Liver (tissue), 8 donors: ENCODE measurements at regions not wholly inside any gene's neighbourhood (a gene's known extent, or its start where the extent isn't known, plus 50 kb on each side); places are given as distances from the start of the nearest gene placed in this dataset.
A peak's percentile ranks its signal among the peaks of the same experiment; 100 is the strongest.

ENCODE experiments used
- DNase-seq: peaks from one replicate; pipeline ENCODE4 v3.0.0-alpha.2; 2017; ENCODE audit warnings: low spot score
- H3K27ac ChIP-seq, 2 donors: one replicate each; pipeline ENCODE4 v1.7.0; 2013; ENCODE audit warnings: inconsistent platforms in 2 of 2, low read length in 2 of 2, control low read depth in 1 of 2, low read depth in 1 of 2, mild to moderate bottlenecking in 1 of 2
- H3K27me3 ChIP-seq, 4 donors: one replicate each; pipeline versions ENCODE4 v1.6.1 to v1.7.0; 2013; ENCODE audit warnings: low read length in 3 of 4, inconsistent platforms in 1 of 4, mild to moderate bottlenecking in 1 of 4, moderate library complexity in 1 of 4; ENCODE audit not compliant: control insufficient read depth in 4 of 4, insufficient read depth in 4 of 4
- H3K36me3 ChIP-seq, 4 donors: one replicate each; pipeline versions ENCODE4 v1.6.1 to v1.7.0; 2013; ENCODE audit warnings: low read length in 3 of 4, mild to moderate bottlenecking in 3 of 4, low read depth in 1 of 4, moderate library complexity in 1 of 4; ENCODE audit not compliant: control insufficient read depth in 4 of 4, insufficient read depth in 3 of 4
- H3K4me1 ChIP-seq, 4 donors: one replicate each; pipeline versions ENCODE4 v1.6.1 to v1.7.0; 2013; ENCODE audit warnings: low read length in 3 of 4, mild to moderate bottlenecking in 3 of 4, moderate library complexity in 1 of 4; ENCODE audit not compliant: control insufficient read depth in 4 of 4, insufficient read depth in 4 of 4
- H3K4me3 ChIP-seq, 3 donors: one replicate each; pipeline versions ENCODE4 v1.6.1 to v1.7.0; 2013; ENCODE audit warnings: low read length in 3 of 3, control low read depth in 1 of 3, low read depth in 1 of 3, mild to moderate bottlenecking in 1 of 3
- H3K9ac ChIP-seq, 2 donors: one replicate each; pipeline ENCODE4 v1.7.0; 2013; ENCODE audit warnings: low read length in 2 of 2, mild to moderate bottlenecking in 2 of 2, moderate library complexity in 2 of 2, control low read depth in 1 of 2, low read depth in 1 of 2
- H3K9me3 ChIP-seq, 4 donors: one replicate each; pipeline versions ENCODE4 v1.6.1 to v1.7.0; 2013; ENCODE audit warnings: low read length in 3 of 4; ENCODE audit not compliant: control insufficient read depth in 4 of 4
- ATF3 ChIP-seq: IDR thresholded peaks from 2 replicates; pipeline ENCODE4 v1.6.1; 2016; ENCODE audit warnings: antibody characterized with exemption
- CTCF ChIP-seq: fragments of 150-350 bp; IDR thresholded peaks from 2 replicates; pipeline ENCODE4 v1.5.1; 2017; ENCODE audit warnings: improper control_type of control experiment, low read depth, low read length; ENCODE audit not compliant: missing input control
- EGR1 ChIP-seq, 2 donors: IDR thresholded peaks; 2 replicates each; pipeline ENCODE4 v1.6.1; 2016 to 2018; ENCODE audit warnings: antibody characterized with exemption in 2 of 2, low read depth in 2 of 2
- FOXA1 ChIP-seq: IDR thresholded peaks from 2 replicates; pipeline ENCODE4 v1.6.1; 2016; ENCODE audit warnings: antibody characterized with exemption
- FOXA2 ChIP-seq: IDR thresholded peaks from 2 replicates; pipeline ENCODE4 v1.6.1; 2016; ENCODE audit warnings: antibody characterized with exemption
- GABPA ChIP-seq, 2 donors: IDR thresholded peaks in 1 of 2; conservative IDR thresholded peaks in 1 of 2; 2 replicates each; pipeline ENCODE4 v1.6.1; 2016; ENCODE audit warnings: antibody characterized with exemption in 2 of 2, mild to moderate bottlenecking in 1 of 2, moderate library complexity in 1 of 2
- HNF4A ChIP-seq, 2 donors: conservative IDR thresholded peaks; 2 replicates each; pipeline ENCODE4 v1.6.1; 2016; ENCODE audit warnings: antibody characterized with exemption in 2 of 2, mild to moderate bottlenecking in 2 of 2
- HNF4G ChIP-seq: IDR thresholded peaks from 2 replicates; pipeline ENCODE4 v1.6.1; 2016; ENCODE audit warnings: antibody characterized with exemption
- JUND ChIP-seq, 2 donors: IDR thresholded peaks; 2 replicates each; pipeline ENCODE4 v1.6.1; 2016; ENCODE audit warnings: antibody characterized with exemption in 2 of 2
- MAX ChIP-seq: IDR thresholded peaks from 2 replicates; pipeline ENCODE4 v1.6.1; 2016; ENCODE audit warnings: antibody characterized with exemption
- NR2F2 ChIP-seq: IDR thresholded peaks from 2 replicates; pipeline ENCODE4 v1.6.1; 2016; ENCODE audit warnings: antibody characterized with exemption
- RAD21 ChIP-seq, 2 donors: IDR thresholded peaks; 2 replicates each; pipeline ENCODE4 v1.6.1; 2016; ENCODE audit warnings: antibody characterized with exemption in 2 of 2, mild to moderate bottlenecking in 2 of 2
- REST ChIP-seq: IDR thresholded peaks from 2 replicates; pipeline ENCODE4 v1.6.1; 2016; ENCODE audit warnings: antibody characterized with exemption, mild to moderate bottlenecking
- RXRA ChIP-seq, 2 donors: IDR thresholded peaks; 2 replicates each; pipeline ENCODE4 v1.6.1; 2017 to 2018; ENCODE audit warnings: antibody characterized with exemption in 2 of 2, mild to moderate bottlenecking in 1 of 2
- SP1 ChIP-seq: IDR thresholded peaks from 2 replicates; pipeline ENCODE4 v1.6.1; 2018; ENCODE audit warnings: antibody characterized with exemption, mild to moderate bottlenecking
- TAF1 ChIP-seq: conservative IDR thresholded peaks from 2 replicates; pipeline ENCODE4 v1.6.1; 2016; ENCODE audit warnings: antibody characterized with exemption, mild to moderate bottlenecking
- YY1 ChIP-seq: IDR thresholded peaks from 2 replicates; pipeline ENCODE4 v1.6.1; 2016; ENCODE audit warnings: antibody characterized with exemption, mild to moderate bottlenecking
- ZBTB33 ChIP-seq: IDR thresholded peaks from 2 replicates; pipeline ENCODE4 v1.6.1; 2016; ENCODE audit warnings: antibody characterized with exemption
- WGBS: extraction: QIAGEN DNeasy Blood & Tissue Kit; methylation state at CpG from one replicate; pipeline ENCODE4 v1.1.7; 2013; 5-methylcytosine and 5-hydroxymethylcytosine counted together
- donor health status: healthy.
- donor health status: healthy.
- donor health status: healthy.
- donor health status: healthy.
- donor health status: healthy.

DNA sequence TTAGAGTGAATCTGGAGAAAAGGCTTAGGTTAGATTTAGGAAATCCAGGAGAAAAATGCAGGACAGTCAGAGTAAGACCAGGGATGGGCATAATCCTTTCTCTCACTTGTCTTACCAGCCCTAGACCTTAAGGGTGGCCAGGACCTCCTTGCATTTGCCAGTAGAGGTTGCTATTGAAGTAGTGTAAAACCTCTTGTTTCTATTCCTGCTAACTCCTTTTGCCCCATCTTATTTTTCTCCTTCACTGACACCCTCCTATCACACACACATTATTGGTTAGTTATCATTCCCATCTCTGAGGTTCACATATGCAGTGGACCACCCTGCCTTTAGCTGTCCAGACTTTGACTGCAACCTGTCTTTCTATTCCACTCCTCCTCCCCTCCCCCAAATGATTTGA lies 75.0 kb upstream of the MACF1 start:
- Histone ChIP-seq H3K9me3 (no peaks in the 10 kb centered on the region), H3K4me3 (no peak overlapping the region), H3K36me3 (no peaks in the 10 kb centered on the region), H3K27me3 (no peaks in the 10 kb centered on the region), H3K4me1 (peaks cover 7 to 25% (median 10%) of the 10 kb centered on the region in 4 donors), H3K9ac (no peak overlapping the region), H3K27ac (peak overlapping the region; percentile 3 to 4)
- no peak for DNase-seq
- TF ChIP-seq TAF1 (no peak), EGR1 (IDR thresholded peaks at IDR 0.05; ENCODE audit: low read depth in 2 of 2) (no peak), REST (no peak), MAX (no peak), RAD21 (IDR thresholded peaks at IDR 0.05) (peak in 1 of 2 donors; percentile 11)

GRCh38 chr1:39130325-39130724 lies 74.2 kb upstream of the MACF1 start:
- no peaks in the 10 kb centered on the region for H3K27me3 ChIP-seq
- peaks cover 7 to 25% (median 10%) of the 10 kb centered on the region in 4 donors for H3K4me1 ChIP-seq
- no peaks in the 10 kb centered on the region for H3K9me3 ChIP-seq
- 64% methylated on average over 1 of the region's 1 CpG for WGBS
- TF ChIP-seq CTCF (no peak), RAD21 (IDR thresholded peaks at IDR 0.05) (no peak), ZBTB33 (no peak), SP1 (no peak), HNF4G (no peak), FOXA2 (no peak), TAF1 (no peak), REST (no peak), EGR1 (IDR thresholded peaks at IDR 0.05; ENCODE audit: low read depth in 2 of 2) (no peak), GABPA (IDR thresholded peaks at IDR 0.05 in 1 of 2, conservative IDR thresholded peaks at IDR 0.05 in 1 of 2) (no peak), HNF4A (conservative IDR thresholded peaks at IDR 0.05) (no peak), RXRA (IDR thresholded peaks at IDR 0.05) (no peak), FOXA1 (no peak), YY1 (no peak), ATF3 (no peak), JUND (IDR thresholded peaks at IDR 0.05) (no peak), NR2F2 (no peak), MAX (no peak)
- no peak overlapping the region for H3K4me3 ChIP-seq
- H3K9ac ChIP-seq = no peak overlapping the region
- peak overlapping the region in 1 of 2 donors; percentile 3 for H3K27ac ChIP-seq
- DNase-seq = no peak
- no peaks in the 10 kb centered on the region for H3K36me3 ChIP-seq
